Trophoblast cell (in vitro differentiated cells and primary cell): ENCODE measurements at regions not wholly inside any gene's neighbourhood (a gene's known extent, or its start where the extent isn't known, plus 50 kb on each side); places are given as distances from the start of the nearest gene placed in this dataset.
"Not testable (repeated sequence)": the region's sequence is repeated elsewhere in the genome, so short reads cannot be mapped to it uniquely, and the experiment has no call there.

Experiments
- DNase-seq, 2 donors: peaks; one replicate each; pipeline ENCODE4 v3.0.0-alpha.2; 2016
- H2AFZ ChIP-seq: 2 replicates; pipeline ENCODE4 v1.6.1; 2013; ENCODE audit warnings: low read length, moderate library complexity, mild to moderate bottlenecking; ENCODE audit not compliant: insufficient read depth, poor library complexity
- H2AK5ac ChIP-seq: 2 replicates; pipeline ENCODE4 v1.6.1; 2013; ENCODE audit warnings: mild to moderate bottlenecking, low read length
- H2BK120ac ChIP-seq: 2 replicates; pipeline ENCODE4 v1.6.1; 2013; ENCODE audit warnings: low read length, mild to moderate bottlenecking, moderate library complexity; ENCODE audit not compliant: insufficient read depth, poor library complexity
- H2BK12ac ChIP-seq: 2 replicates; pipeline ENCODE4 v1.6.1; 2013; ENCODE audit warnings: mild to moderate bottlenecking, low read length, moderate library complexity
- H2BK5ac ChIP-seq: 2 replicates; pipeline ENCODE4 v1.6.1; 2013; ENCODE audit warnings: low read length, low read depth, moderate library complexity, mild to moderate bottlenecking; ENCODE audit not compliant: poor library complexity
- H3K14ac ChIP-seq: 2 replicates; pipeline ENCODE4 v1.6.1; 2013; ENCODE audit warnings: mild to moderate bottlenecking, low read length
- H3K18ac ChIP-seq: 2 replicates; pipeline ENCODE4 v1.6.1; 2013; ENCODE audit warnings: mild to moderate bottlenecking, low read length
- H3K23ac ChIP-seq: 2 replicates; pipeline ENCODE4 v1.6.1; 2013; ENCODE audit warnings: low read length
- H3K27ac ChIP-seq: 2 replicates; pipeline ENCODE4 v1.5.1; 2013; ENCODE audit warnings: low read depth, mild to moderate bottlenecking, inconsistent platforms, low read length, moderate library complexity
- H3K27me3 ChIP-seq: 2 replicates; pipeline ENCODE4 v1.6.1; 2013; ENCODE audit warnings: inconsistent platforms, mild to moderate bottlenecking, low read length, moderate library complexity; ENCODE audit not compliant: insufficient read depth
- H3K36me3 ChIP-seq, 2 experiments: 1 replicate in 1 of 2; 2 replicates in 1 of 2; pipeline ENCODE4 v1.6.1; 2013; ENCODE audit warnings: low read length in 2 of 2, mild to moderate bottlenecking in 2 of 2, moderate library complexity in 1 of 2; ENCODE audit not compliant: insufficient read depth in 2 of 2, control insufficient read depth in 1 of 2
- H3K4ac ChIP-seq: 2 replicates; pipeline ENCODE4 v1.6.1; 2013; ENCODE audit warnings: low read depth, mild to moderate bottlenecking, low read length, moderate library complexity
- H3K4me1 ChIP-seq, 2 experiments: 1 replicate in 1 of 2; 2 replicates in 1 of 2; pipeline ENCODE4 v1.6.1; 2013; ENCODE audit warnings: low read length in 2 of 2, mild to moderate bottlenecking in 2 of 2, moderate library complexity in 1 of 2; ENCODE audit not compliant: insufficient read depth in 2 of 2, control insufficient read depth in 1 of 2
- H3K4me2 ChIP-seq: 2 replicates; pipeline ENCODE4 v1.6.1; 2013; ENCODE audit warnings: inconsistent platforms, mild to moderate bottlenecking, low read length, moderate library complexity
- H3K4me3 ChIP-seq: 2 replicates; pipeline ENCODE4 v1.5.1; 2013; ENCODE audit warnings: mild to moderate bottlenecking, low read depth, low read length, inconsistent platforms
- H3K79me1 ChIP-seq: one replicate; pipeline ENCODE4 v1.6.1; 2013; ENCODE audit warnings: low read length
- H3K79me2 ChIP-seq: 2 replicates; pipeline ENCODE4 v1.6.1; 2013; ENCODE audit warnings: low read length, mild to moderate bottlenecking; ENCODE audit not compliant: control insufficient read depth, insufficient read depth, poor library complexity
- H3K9ac ChIP-seq: 2 replicates; pipeline ENCODE4 v1.6.1; 2013; ENCODE audit warnings: mild to moderate bottlenecking, low read length
- H3K9me3 ChIP-seq: 2 replicates; pipeline ENCODE4 v1.6.1; 2013; ENCODE audit warnings: low read depth, mild to moderate bottlenecking, control low read depth, inconsistent platforms, low read length; ENCODE audit not compliant: insufficient read depth
- H4K12ac ChIP-seq: 2 replicates; pipeline ENCODE4 v1.6.1; 2013; ENCODE audit warnings: low read depth, mild to moderate bottlenecking, low read length, moderate library complexity
- H4K8ac ChIP-seq: 2 replicates; pipeline ENCODE4 v1.6.1; 2013; ENCODE audit warnings: low read depth, mild to moderate bottlenecking, low read length, moderate library complexity
- H4K91ac ChIP-seq: one replicate; pipeline ENCODE4 v1.6.1; 2013; ENCODE audit warnings: low read depth, mild to moderate bottlenecking, low read length, moderate library complexity
- WGBS: extraction: QIAGEN DNeasy Blood & Tissue Kit; methylation state at CpG from one replicate; pipeline ENCODE4 v1.1.7; 2013; ENCODE audit warnings: missing lambda C conversion rate; ENCODE audit not compliant: insufficient read length, insufficient coverage; ENCODE audit errors: extremely low coverage; 5-methylcytosine and 5-hydroxymethylcytosine counted together

DNA sequence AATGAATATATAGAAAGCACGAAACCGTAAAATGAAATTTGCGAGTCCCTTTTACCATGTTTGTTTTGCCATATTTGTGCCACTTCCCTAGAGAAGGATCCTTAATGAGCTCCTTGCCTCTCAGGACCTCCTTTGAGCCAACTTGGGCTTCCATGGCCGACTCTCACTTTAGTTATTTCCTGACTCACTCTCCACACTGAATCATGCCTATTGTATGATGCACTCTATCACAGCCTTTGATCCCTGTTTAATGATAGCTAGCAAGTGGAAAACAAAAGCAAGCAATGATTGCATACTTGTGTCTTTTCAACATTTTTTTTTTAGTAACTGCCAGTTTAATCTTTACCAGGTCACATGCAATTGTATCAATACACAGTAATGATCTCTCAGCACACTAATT lies 153.2 kb downstream of the CCER1 start:
- Histone ChIP-seq H3K4me2 (no peak overlapping the region), H3K18ac (no peak overlapping the region), H3K4ac (no peak overlapping the region), H3K79me1 (no peaks in the 10 kb centered on the region), H3K14ac (no peak overlapping the region), H3K4me1 (no peaks in the 10 kb centered on the region), H2BK120ac (no peak overlapping the region), H3K27me3 (no peaks in the 10 kb centered on the region), H2AFZ (no peak overlapping the region), H4K91ac (no peak overlapping the region), H3K36me3 (no peaks in the 10 kb centered on the region), H2BK5ac (no peak overlapping the region), H3K4me3 (no peak overlapping the region), H3K9me3 (no peaks in the 10 kb centered on the region), H2BK12ac (no peak overlapping the region), H4K8ac (no peak overlapping the region), H2AK5ac (no peak overlapping the region), H3K79me2 (no peaks in the 10 kb centered on the region), H3K27ac (no peak overlapping the region), H4K12ac (no peak overlapping the region), H3K23ac (no peak overlapping the region), H3K9ac (no peak overlapping the region)
- no CpG with 5 or more reads among the region's 4 CpGs for WGBS
- no peak for DNase-seq

DNA sequence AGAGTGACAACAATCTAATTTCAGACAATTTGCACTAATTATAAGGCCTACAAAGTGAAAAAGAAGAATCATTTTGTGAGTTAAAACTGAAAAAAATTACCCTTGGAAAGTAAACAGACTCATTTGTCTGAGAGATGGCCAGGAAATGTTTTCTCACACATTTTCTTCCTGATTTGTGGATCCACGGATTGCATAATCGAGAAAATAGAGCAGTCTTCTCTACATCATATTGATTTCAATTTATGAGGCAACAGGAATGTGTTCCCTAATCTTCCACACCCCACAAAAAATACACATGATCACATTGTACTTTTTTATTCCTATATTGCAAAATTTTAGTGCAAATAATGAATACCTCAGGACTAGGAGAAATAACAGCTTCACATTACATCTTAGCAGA lies 160.8 kb downstream of the CCER1 start:
- Histone ChIP-seq H2BK5ac (no peak overlapping the region), H2BK120ac (no peak overlapping the region), H2BK12ac (no peak overlapping the region), H3K9ac (no peak overlapping the region), H2AK5ac (no peak overlapping the region), H3K4ac (no peak overlapping the region), H4K12ac (no peak overlapping the region), H3K4me1 (no peaks in the 10 kb centered on the region), H3K14ac (no peak overlapping the region), H3K9me3 (no peaks in the 10 kb centered on the region), H3K27me3 (no peaks in the 10 kb centered on the region), H3K18ac (no peak overlapping the region), H3K4me2 (no peak overlapping the region), H3K79me1 (no peaks in the 10 kb centered on the region), H3K36me3 (no peaks in the 10 kb centered on the region), H3K27ac (no peak overlapping the region), H3K4me3 (no peak overlapping the region), H2AFZ (no peak overlapping the region), H3K23ac (no peak overlapping the region), H4K91ac (no peak overlapping the region), H3K79me2 (no peaks in the 10 kb centered on the region), H4K8ac (no peak overlapping the region)
- WGBS = no CpG with 5 or more reads among the region's 2 CpGs
- no peak for DNase-seq

DNA sequence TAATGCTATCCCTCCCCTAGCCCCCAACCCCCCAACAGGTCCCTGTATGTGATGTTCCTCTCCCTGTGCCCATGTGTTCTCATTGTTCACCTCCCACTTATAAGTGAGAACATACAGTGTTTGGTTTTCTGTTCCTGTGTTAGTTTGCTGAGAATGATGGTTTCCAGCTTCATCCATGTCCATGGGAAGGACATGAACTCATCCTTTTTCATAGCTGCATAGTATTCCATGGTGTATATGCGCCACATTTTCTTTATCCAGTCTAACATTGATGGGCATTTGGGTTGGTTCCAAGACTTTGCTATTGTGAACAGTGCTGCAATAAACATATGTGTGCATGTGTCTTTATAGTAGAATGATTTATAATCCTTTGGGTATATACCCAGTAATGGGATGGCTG lies 162.3 kb downstream of the CCER1 start:
- H4K91ac ChIP-seq, H2BK120ac ChIP-seq, H3K9me3 ChIP-seq, H3K4me1 ChIP-seq, H3K18ac ChIP-seq, H3K4ac ChIP-seq, H3K9ac ChIP-seq, H3K79me2 ChIP-seq, H4K8ac ChIP-seq, H3K27ac ChIP-seq, H3K27me3 ChIP-seq, H2BK12ac ChIP-seq, DNase-seq, H3K23ac ChIP-seq, H3K79me1 ChIP-seq, H3K4me3 ChIP-seq, H2AFZ ChIP-seq, H2BK5ac ChIP-seq, H2AK5ac ChIP-seq, H4K12ac ChIP-seq, H3K36me3 ChIP-seq, H3K14ac ChIP-seq, H3K4me2 ChIP-seq: not testable (repeated sequence)
- WGBS = no CpG with 5 or more reads among the region's 1 CpG

DNA sequence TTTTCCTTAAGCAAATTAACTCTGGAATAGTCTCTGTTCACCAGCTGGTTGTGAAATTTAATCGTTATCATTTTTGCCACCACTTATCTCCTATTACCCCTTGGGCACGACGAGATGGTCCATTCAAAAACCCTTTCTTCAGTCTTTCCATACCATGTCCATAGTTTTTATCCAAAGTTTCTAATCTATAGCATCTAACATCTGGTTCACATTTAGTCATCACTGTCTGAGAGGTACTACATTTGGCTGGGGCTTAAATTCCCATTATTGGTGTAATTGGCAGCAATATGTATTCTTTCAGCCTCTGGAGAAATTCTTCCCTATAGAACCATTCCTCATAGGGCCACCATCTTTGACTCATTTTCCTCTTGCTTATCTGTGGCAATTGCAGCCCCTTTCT lies 163.5 kb downstream of the CCER1 start:
- no peak overlapping the region for H3K4me3 ChIP-seq
- no peaks in the 10 kb centered on the region for H3K27me3 ChIP-seq
- H3K4me1 ChIP-seq = no peaks in the 10 kb centered on the region
- no peak overlapping the region for H2AK5ac ChIP-seq
- H4K8ac ChIP-seq = no peak overlapping the region
- WGBS = no CpG with 5 or more reads among the region's 3 CpGs
- H3K14ac ChIP-seq = no peak overlapping the region
- H3K9ac ChIP-seq = no peak overlapping the region
- H4K91ac ChIP-seq = no peak overlapping the region
- H4K12ac ChIP-seq = no peak overlapping the region
- H3K4me2 ChIP-seq = no peak overlapping the region
- no peak for DNase-seq
- no peak overlapping the region for H2AFZ ChIP-seq
- H3K36me3 ChIP-seq = no peaks in the 10 kb centered on the region
- H2BK5ac ChIP-seq = no peak overlapping the region
- no peak overlapping the region for H3K23ac ChIP-seq
- H2BK12ac ChIP-seq = no peak overlapping the region
- no peak overlapping the region for H3K4ac ChIP-seq
- H3K18ac ChIP-seq = no peak overlapping the region
- no peak overlapping the region for H2BK120ac ChIP-seq
- no peak overlapping the region for H3K27ac ChIP-seq
- no peaks in the 10 kb centered on the region for H3K79me1 ChIP-seq
- no peaks in the 10 kb centered on the region for H3K79me2 ChIP-seq
- H3K9me3 ChIP-seq = no peaks in the 10 kb centered on the region
